Right ventricle myocardium superior (tissue), 1 donor: ENCODE measurements at regions not wholly inside any gene's neighbourhood (a gene's known extent, or its start where the extent isn't known, plus 50 kb on each side); places are given as distances from the start of the nearest gene placed in this dataset.

Experiments used
- ATAC-seq: fragments of 200-7000 bp; cut with Tn5 transposase; one replicate; pipeline ENCODE4 v1.9.1; 2020; ENCODE audit warnings: mild to moderate bottlenecking; ENCODE audit not compliant: poor library complexity
- DNase-seq: peaks from one replicate; pipeline ENCODE4 v3.0.0-alpha.2; 2020
- intact Hi-C: fragments of 100-400 bp; cut with DNase I; formaldehyde crosslinking; loops from one replicate; pipeline ENCODE4 v1.11.2; 2022
- donor health status: DM: no; HTN: yes; CAD: no; lungs with severe emphysema.

DNA sequence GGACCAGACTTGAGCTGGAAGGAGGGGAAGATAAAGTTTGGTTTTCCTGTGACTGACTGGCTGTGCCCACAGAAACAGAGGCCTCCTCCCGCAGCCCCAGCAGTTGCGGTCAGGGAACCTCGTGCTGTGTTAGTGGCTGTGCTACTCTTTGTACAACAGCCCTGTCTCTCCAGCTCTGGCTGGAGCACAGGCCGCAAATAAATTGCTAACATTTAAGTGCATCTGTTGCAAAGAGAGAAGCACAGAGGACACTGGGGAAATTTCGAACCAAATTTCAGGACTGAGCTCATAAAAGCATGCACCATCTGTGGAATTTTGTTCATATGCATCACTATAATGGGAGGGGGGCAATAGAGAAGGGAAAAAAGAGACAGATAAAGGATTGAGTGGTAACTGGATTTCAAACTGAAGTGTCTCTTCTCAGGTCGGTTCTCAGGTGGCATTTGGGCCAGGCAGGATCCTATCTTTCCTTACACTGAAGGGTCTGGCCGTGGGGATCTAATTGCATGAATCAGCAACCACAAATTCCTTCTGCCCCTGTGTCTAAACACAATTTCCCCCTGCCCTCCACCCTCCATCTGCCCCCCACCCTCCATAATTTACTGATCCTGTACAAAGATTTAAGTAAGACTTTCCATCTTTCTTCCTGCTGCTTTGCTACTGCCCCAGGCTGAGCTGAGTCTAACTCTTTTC, 88.9 kb upstream of the ATXN1 start:
- ATAC-seq (no peak), DNase-seq (no peak)
- intact Hi-C loops: no loop called here

DNA sequence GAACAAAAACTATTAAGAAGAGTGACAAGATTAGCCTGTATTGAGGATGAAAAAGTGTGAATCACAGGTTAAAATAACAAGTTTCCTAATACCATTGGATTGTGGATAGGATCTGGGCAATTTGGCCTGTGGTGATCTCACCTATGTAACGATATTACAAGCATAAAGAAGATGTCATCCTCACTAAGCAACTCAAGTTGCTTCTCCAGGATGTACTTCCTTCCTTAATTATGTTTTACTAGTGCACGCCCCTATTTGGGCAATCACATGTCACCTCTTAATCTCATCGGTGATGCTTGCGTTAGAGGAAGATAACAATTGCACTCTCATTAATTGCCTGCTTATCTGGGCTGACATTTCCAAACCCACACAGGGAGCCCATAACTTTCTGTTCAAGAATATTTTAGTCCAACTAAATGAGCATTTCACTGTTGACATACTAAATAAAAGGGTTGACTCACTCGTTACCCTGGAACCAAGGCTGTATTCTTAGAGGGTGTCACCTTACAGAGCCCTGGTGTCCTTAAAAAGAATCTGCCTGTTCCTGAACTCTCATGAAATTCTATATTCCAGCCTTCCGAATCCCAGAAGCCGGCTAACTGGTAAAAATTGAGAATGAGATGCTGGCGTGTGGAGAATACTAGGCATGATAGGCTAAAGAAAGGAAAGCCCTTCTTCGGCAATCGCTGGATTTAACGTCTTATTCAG, 88.2 kb upstream of the ATXN1 start:
- ATAC-seq (no peak), DNase-seq (no peak)
- intact Hi-C loops: no loop called here

DNA sequence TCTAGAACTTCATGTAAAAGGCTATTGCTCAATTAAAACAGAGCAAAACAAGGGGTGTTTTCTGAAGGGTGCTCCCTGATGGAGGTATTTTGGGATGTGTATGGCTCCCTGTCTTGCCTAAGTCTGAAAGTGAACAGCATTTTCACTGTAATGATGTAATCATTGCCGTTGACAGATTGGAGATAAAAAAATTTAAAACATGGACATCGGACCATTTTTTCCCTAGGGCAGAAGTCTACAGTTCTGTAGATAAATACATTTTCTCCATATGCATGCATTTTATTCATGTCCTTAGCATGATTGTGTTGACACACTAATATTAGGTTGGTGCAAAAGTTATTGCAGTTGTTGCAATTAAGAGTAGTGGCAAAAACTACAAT, 85.1 kb upstream of the ATXN1 start:
- ATAC-seq (no peak), DNase-seq (no peak)
- intact Hi-C loops: no loop called here

DNA sequence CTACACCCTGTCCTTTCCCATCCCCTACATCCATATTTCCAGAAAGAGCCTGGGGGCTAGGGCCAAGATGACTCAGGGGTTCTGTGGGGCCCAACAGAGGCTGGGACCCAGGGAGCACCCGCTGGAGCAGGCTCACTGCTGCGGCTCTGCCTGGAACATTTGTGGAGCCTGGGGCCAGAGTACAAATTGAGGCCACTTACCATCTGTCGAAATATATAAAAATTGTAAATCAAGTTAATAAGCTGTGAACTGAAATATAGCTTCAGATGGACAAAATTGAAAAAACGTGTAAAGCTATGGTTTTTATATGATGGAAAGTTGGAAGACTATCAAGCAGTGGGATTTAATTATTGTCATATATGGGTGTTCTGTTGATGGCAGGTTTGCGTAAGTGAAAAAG, 82.9 kb upstream of the ATXN1 start:
- DNase-seq (no peak), ATAC-seq (no peak)
- intact Hi-C loops: no loop called here

DNA sequence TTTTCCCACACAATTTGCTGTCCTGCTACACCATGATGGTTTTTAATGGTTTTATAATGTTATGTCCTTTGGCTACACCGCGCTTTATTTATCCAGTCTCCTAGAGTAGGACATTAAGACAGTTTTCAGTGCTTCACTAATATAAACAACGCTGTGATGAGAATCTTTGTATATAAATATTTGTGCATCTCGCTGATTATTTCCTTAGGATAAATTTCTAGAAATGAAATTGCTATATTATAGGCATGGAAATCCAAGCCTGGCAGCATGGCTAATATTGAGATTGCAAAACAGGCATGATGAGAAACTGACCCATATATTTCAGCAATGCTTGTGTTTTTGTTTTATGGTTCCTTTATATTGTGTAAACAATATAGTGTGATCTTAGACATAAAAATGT, 81.4 kb upstream of the ATXN1 start:
- DNase-seq: no peak
- intact Hi-C loops: no loop called here
- ATAC-seq: no peak

DNA sequence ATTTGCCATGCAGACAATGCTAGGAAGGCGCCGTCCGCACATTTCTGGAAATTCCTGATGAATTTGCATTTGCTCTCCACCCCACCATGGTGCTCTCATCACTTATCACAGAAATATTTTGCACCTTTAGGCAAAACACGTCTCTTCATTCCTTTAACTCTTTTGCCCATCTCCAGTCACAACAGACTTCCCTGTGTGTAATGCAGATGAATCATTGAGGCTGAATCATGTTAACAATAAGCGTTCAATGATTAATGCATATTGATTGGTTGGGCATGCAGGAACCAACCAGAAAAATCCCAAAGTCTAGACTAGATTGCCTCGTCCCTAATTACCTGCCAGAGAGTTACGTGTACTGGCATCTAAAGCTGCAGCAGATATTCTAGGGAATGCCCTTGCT, 80.0 kb upstream of the ATXN1 start:
- DNase-seq: no peak
- intact Hi-C loops: no loop called here
- no peak for ATAC-seq

DNA sequence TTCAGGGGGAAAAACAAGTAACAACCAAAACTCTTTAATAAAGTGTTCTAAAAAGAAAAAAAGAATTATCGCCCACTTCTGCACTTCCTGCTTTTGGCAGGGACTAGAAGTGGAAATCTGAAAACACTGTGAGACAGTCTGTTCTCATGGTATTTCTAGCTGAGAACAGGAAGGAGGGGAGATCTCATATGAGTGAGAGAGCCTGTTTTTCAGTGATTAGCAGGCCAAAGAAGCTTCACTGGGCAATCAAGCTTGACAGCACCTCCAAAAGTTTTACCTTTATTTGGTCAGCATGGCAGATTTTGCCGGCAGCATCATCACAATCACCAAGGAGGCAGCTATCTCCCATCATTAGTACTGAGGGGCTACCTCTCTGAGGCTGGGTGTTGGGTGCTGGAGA, 79.5 kb upstream of the ATXN1 start:
- intact Hi-C loops: no loop called here
- ATAC-seq (no peak), DNase-seq (no peak)

DNA sequence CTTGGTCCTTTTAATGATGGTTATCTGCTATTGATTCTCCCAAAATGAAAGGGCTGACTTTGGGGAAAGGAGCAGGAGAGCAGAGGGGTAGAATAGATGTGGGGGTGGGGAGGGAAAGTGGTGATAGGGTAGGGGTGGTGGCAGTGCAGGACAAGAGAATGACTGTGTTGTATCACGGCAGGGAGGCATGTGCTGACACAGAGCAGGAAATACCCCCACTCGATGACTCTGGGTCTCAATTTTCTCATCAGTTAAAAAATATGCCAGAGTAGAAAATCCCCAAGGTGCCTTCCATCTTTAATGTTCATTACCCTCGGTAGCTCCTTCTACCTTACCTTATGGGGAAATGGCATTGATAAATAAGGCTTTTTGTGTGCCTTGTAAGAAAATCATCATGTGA, 79.0 kb upstream of the ATXN1 start:
- DNase-seq (no peak), ATAC-seq (no peak)
- intact Hi-C loops: no loop called here

DNA sequence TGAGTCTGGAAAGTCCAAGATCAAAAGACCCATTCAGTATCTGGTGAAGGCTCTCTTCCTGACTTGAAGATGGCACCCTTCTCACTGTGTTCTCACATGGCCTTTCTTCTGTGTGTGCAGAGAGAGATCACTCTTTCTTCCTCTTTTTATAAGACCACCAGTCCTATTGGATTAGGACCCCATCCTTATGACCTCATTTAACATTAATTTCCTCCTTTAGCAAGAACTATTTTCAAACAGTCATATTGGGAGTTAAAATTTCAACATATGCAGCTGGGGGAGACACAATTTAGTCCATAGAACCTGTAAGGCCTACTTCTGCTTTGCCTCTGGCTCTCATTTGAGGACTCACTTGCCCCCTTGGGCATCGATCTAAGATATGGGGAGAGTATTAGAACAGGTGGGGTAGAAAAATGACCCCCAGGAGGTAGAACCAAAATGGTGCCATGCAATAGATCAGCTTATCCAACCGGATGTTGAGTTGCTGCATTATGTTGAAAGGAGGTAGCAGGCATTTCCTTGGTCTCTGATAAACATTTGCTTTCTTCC, 78.4 kb upstream of the ATXN1 start:
- no peak for ATAC-seq
- intact Hi-C loops: no loop called here

DNA sequence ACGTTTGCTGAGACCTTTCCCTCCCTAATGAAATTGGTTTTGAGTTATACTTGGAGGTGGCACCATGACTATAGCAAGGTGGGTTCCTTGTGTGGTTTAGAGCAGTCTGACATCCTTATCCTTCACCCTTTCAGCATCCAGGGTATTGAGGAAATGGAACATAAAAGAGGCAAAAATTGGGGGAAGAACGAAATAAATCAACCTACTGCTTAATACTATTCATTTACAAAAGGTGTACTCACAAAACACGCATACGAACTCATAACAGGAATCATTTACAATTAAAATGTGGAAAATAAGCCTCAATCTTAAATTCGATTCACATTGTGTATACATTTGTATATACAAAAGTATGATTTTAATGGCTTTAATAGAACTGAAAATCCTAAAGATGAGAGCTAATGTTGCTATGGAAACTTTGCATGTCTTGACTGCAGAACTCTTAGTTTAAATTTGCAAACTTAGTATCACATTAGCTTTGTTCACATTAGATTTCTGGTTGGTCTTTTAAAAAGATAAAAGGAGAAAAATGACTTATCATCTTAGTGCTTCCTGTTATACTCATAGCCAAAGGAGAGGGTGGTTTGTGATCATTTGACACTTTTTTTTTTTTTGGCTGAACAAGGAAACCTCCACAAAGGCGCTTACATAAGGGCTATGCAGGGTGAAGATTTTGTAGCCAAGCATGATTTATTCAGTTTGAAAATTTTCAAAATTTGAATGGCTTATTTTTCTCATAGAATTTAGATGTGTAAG, 76.1 kb upstream of the ATXN1 start:
- ATAC-seq: no peak
- intact Hi-C loops: no loop called here
- no peak for DNase-seq

More for the DNA sequence above, 78.4 kb upstream of the ATXN1 start:
- no peak for DNase-seq

DNA sequence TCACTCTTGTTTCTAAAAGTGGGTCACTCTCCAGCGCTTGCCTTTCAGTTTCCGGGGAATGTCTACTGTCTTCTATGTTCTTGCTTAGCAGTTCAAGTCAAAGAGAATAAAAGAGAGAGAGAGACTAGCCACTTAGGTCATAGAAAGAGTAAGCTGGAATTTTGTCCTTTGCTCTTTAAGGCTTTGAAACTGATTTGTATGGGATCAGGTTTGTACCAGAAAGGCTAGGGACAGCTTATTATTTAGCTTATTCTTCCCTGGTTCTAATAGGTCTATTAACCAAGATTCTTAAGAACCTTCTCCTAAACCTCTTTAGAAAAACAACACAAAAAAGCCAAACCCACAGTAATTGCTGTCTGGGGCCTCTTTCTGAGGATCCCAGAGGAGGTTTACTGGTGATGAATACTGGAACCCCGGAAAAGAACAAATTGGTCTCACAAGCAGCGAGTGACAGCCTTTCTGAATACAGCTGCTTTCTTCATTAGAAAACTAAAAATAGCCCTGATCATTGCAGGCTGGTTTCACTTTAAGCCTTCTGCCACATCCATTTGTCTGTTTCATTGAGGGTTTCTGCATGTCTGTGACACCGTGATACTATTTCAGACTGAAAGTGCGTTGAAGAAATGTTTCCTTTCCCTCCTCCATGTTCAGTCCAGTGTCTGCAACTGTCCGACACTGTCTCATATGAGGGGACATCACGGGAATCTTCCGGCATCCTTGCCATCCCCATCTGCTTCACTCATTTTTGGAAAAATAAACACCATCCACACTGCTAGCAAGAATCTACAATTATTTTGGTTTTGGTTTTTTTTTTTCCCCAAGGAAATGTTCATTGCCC, 75.1 kb upstream of the ATXN1 start:
- intact Hi-C loops: no loop called here
- ATAC-seq (peak; percentile 64), DNase-seq (no peak)

DNA sequence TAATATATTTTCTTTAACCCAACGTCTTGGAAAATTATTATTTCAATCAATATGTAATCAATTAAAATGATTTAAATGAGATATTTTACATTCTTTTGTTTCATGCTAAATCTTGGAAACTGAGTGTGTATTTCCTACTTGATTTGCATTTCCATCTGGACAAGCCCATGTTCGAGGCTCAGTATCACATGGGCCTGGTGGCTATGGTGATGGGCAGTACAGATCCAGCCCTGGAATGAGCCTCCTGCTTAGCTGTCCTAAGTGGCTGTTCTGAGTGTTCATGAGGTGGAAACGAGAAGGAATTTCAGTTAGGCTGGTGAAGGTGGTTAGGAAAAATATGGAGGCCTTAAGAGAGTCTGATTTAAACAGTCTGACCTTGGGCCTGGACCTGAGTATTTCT, 73.0 kb upstream of the ATXN1 start:
- DNase-seq (no peak), ATAC-seq (no peak)
- intact Hi-C loops: no loop called here

DNA sequence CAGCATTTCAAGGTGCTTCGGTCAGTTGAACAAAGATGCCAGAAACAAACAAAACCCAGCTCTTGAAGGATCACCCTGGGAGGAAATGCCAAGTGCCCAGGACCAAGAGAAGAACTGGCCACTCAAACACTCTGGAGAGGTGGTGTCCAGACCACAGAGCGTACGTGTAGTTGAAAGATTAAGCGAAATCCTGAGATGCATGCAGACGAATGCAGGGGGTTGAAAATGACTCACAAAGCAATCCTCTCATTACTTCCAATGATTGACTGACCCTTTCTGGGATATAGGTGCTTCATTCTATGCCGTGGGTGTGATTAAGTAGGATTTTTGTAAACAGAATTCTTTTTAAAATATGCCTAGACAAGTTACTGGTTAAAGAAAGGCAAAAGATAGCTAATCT, 71.5 kb upstream of the ATXN1 start:
- ATAC-seq (no peak), DNase-seq (no peak)
- intact Hi-C loops: no loop called here

DNA sequence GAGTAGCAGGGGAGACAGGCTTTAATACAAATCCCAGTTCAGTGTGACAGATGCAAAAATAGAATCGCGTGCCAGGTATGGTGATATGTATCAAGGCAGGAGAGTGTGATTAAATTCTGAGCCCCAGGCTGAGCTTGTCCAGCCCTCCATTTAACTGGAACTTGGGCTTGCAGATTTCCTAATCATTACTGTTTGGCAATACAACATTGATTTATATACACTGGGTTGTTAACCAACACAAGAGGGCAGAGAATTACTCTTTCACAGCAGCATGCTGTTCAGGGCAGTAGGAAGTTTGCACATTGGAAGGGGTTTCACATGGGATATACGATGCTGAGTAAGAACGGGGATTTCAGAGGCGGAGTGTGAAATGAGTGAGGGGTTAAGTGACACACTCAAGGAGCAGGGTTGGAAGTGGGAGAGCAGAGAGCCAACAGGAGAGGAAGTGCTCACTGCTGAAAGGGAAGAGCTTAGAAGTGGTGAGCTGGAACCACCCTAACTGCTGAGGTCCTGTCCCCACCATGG, 70.8 kb upstream of the ATXN1 start:
- intact Hi-C loops: no loop called here
- no peak for ATAC-seq

DNA sequence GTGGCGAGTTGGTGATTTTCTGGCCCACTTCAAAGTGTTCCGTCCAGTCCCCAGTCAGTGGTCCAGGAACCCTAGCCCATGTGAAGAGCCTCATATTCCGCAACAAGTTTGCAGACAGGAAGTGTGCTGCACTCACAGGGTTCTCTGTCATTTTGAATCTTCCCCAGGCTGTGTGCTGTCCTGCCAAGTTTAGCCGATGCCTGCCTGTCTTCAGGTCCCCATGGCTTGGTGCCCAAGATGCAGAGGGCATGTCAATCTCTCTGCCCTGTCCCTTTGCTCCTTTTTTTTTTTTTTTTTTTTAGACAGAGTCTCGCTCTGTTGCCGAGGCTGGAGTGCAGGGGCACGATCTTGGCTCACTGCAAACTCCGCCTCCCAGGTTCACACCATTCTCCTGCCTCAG, 69.9 kb upstream of the ATXN1 start:
- intact Hi-C loops: no loop called here
- no peak for ATAC-seq
- no peak for DNase-seq

More for the DNA sequence above, 70.8 kb upstream of the ATXN1 start:
- DNase-seq: no peak

DNA sequence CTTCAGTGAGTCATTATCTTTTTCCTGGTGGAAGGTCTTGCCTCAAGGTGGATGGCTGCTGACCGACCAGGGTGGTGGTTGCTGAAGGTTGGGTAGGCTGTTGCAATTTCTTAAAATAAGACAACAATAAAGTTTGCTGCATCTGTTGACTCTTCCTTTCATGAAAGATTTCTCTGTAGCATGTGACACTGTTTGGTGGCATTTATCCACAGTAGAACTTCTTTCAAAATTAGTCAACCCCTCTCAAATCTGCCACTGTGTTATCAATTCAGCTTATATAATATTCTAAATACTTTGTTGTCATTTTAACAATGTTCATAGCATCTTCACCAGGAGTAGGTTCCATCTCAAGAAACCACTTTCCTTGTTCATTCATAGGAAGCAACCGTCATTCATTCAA, 66.8 kb upstream of the ATXN1 start:
- DNase-seq (no peak), ATAC-seq (no peak)
- intact Hi-C loops: no loop called here

DNA sequence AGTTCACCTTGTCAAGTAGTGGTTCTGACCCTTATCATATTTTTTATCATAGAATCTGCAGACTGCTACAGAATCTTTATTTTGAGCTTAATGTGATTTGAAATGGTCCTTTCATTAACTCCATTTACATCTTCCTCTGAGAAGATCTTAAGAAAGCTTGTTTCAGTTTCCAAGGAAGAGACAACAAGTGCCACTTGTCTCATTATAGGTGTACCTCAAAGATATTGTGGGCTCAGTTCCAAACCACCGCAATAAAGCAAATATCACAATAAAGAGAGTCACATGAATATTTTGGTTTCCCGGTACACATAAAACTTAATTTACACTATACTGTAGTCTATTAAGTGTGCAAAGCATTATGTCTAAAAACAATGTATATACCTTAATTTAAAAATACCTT, 66.4 kb upstream of the ATXN1 start:
- ATAC-seq (no peak), DNase-seq (no peak)
- intact Hi-C loops: no loop called here

DNA sequence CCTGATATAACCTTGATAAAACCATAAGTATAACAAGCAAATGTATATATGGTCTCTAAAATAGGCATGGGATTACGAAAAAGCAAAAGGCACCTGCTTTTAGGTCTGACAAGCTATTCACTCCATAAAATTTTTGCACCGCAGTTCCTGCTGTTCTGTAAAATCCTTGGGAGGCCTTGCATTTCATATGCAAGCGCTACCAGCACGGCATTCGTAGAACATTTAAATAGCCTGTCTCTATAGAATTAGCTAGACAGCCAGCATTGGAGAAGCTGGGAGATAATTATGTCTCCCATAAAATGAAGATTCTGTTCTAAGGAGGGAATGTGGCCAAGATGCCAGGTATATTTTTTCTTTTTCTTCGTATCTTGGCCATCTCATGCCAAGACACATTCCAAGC, 64.5 kb upstream of the ATXN1 start:
- intact Hi-C loops: no loop called here
- ATAC-seq (no peak), DNase-seq (no peak)
